Erythroblast (primary cell): ENCODE measurements at regions not wholly inside any gene's neighbourhood (a gene's known extent, or its start where the extent isn't known, plus 50 kb on each side); places are given as distances from the start of the nearest gene placed in this dataset.

Source experiments
- GATA1 ChIP-seq: IDR thresholded peaks from 2 replicates; pipeline ENCODE4 v1.6.1; 2011; ENCODE audit warnings: low read depth, mild to moderate bottlenecking, control low read depth, low read length, moderate library complexity
- POLR2A ChIP-seq: IDR thresholded peaks from 2 replicates; pipeline ENCODE4 v1.6.1; 2011; ENCODE audit warnings: mild to moderate bottlenecking, low read length

- TF ChIP-seq POLR2A (no peak), GATA1 (no peak)
Observed at GRCh38 chr11:42957831-42958230, 354.0 kb upstream of the API5 start.
